ENCODE measurements at regions not wholly inside any gene's neighbourhood (a gene's known extent, or its start where the extent isn't known, plus 50 kb on each side); places are given as distances from the start of the nearest gene placed in this dataset.

DNA sequence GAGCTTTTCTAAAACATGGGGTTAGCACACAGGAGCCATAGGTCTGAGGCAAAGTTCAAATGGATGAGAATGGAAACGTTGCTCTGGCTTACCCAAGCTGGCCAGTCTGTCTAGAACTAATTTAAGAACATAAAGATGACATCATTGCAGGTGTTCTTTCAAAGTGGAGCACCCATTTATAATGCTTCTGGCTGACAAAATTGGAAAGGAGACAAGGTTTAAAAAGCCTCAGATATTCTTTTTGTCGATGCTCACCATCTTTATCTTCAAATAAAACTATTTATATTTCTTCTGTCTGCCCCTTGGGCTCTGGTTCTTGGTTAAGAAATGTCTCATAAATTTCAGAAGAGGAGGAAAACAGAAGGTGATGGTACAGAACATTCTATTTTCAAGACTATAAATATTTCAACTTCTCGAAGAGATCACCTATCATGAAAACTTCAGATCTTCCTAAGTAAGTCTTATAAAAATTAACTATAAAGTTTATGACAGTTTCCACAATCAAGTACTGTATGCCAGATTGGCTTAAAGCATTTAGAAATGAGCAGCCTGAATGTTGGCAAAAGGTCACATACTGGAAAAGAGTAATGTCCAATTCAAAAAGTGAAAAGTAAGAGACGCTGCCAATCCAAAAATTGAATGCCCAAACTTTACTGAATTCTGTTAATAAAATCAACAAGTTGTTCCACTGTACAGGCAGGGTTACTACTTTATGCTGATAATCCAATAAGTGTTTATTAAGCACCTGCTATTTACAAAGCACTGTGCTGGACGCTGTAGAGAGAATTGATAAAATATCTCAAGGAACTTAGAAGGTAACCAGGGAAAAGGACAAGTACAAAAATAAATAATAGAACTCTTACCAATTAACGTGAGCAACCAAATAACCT is 92.0 kb downstream of the ETS2 start:
- no peak for DNase-seq

DNA sequence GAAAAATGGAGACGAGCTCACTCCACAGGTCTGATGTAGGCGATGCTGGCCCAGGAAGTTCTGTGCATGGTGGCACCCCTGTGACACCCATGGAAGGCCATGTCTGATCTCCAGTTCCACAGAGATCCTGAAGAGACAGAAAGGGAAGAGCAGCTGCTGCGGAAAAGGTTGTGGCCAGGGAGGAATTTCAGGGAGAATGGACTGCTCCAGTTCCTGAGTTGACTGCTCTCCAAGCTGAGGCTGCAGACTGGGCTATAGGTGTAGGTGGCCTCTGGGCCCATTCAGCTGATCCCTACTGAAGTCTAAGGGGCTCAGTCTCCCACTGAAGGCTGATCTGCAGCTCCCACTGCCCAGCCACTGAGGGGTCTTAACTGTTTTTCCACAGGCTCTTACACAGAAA is 89.2 kb downstream of the ETS2 start:
- DNase-seq: no peak

DNA sequence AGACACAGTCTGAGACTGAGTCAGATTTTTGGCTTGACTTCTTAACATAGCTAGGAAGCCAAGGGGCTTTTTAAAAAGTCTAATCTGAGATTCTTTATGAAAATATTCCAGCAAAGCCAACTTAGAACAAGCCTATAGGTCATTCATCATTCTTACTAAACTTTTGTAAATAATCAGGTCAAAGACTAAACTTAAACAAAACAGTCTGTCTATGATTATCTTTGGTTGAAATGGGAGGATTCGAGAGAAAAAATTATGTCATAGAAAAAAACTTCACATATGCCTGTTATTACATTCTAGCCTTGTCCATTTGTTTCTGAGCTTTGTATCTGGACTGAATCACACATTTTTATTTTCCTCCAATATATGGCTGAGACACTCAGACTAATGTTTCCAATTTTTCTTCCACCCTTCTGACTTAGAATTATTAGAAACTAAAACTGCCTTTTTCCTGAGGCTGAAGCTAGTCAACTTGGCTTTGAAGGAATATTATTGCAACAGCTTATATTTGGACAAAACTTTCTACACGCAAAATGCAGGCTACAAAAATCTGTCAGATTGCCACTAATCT is 83.3 kb downstream of the ETS2 start:
- no peak for DNase-seq

DNA sequence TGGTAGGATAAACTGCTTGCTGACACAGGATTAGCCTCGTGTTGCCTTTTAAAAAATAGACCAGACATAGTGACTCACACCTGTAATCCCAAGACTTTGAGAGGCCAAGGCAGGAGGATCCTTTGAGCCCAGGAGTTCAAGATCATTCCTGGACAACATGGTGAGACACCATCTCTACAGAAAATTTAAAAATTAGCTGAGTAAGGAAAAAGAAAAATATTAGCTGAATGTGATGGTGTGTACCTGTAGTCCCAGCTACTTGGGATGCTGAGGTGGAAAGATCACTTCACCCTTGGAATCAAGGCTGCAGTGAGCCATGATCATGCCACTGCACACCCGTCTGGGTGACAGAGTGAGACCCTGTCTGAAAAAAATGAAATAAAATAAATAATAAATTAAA is 82.0 kb downstream of the ETS2 start:
- no peak for DNase-seq

DNA sequence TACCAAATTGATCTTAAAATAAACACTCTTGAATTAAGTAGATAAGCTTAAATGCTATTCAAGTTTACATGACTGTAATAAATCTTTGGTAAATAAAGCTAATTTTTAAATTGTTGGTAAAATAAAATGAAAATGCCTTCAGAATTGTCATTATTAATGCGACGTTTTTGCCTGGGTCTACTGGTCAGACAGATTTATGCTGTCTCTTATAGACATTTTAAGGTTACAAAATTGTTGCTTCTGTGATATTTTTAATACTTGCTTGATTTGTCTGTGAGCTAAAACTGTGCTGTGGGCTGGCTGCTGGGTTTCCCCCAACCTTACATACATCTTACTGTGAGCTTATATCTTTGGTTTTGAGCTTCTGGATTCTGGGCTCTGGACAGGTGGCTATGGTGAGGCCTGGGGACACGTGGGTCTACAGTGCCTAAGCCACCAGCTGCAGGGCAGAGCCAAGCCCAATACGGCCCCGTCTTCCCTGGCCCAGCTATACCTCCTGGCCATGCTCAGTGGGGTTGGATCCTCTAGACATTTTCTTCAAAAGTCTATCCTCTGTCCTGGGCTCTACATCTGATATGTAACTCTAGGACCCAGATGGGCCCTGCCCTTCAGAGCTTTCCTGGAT is 81.4 kb downstream of the ETS2 start:
- no peak for DNase-seq

DNA sequence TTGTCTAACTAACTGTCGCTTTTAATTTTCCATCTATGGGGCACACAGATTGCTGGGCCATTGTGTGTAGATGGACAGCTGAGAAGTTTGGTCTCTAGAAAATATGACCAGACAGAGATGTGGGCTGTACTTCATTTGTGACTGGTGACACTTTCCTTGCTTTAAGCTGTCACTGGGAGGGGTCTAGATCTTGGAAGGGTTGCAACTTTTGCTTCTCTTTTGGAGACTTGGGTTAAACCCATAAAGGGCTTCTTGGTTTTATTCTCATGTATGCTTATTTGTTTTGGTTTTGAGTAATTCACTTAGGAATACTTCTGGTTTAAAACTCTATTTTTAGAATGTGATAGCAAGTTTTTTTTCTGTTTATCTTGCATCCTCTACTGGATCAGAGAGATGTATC is 80.2 kb downstream of the ETS2 start:
- no peak for DNase-seq

DNA sequence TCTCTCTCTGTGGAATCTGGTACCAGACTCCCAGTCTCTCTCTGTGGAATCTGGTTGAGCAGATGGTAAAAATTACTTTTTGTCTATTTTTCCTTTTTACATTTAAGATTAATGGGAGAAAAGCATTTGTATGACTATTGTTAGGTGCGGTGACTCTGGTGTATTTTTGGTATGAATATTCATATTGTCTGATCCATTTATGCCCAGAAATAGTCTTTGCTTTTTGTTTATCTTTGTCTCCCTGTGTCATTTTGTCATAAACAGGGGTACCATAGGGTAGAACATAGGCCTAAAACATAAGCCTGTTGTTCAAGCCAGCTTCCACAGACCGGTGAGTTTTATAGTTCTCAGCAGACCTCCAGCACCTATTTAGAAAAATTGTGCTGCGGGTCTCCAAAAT is 78.7 kb downstream of the ETS2 start:
- no peak for DNase-seq

DNA sequence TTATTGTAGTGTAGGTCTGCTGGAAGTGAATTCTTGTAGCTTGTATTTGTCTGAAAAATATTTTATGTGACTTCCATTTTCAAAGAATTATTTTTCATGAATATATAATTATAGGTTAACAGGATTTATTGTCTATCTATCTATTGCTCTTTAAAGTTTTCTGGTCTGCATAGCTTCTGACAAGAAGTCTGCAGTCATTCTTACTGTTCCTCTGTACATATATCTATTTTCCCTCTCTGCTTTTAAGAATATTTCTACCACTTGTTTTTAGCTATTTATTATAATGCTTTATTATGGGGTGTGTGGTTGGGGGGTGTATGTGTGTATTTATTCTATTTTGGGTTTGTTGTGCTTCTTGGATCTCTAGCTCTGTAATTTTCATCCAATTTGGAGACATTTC is 77.4 kb downstream of the ETS2 start:
- no peak for DNase-seq

DNA sequence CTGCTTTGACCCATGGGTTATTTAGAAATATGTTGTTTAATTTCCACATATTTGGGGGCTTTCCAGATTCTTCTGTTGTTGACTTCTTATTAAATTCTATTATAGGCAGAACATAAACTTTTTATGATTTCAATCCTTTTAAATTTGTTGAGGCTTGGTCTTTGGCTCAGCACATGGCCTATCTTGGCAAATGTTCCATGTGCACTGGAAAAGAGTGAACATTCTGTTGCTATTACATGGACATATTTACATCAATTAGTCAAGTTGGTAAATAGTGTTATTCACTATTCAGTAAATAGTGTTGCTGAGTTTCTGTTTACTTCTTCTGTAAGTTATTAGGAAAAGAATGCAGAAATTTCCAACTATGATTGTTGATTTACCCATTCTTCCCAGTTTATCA is 75.4 kb downstream of the ETS2 start:
- DNase-seq: no peak

DNA sequence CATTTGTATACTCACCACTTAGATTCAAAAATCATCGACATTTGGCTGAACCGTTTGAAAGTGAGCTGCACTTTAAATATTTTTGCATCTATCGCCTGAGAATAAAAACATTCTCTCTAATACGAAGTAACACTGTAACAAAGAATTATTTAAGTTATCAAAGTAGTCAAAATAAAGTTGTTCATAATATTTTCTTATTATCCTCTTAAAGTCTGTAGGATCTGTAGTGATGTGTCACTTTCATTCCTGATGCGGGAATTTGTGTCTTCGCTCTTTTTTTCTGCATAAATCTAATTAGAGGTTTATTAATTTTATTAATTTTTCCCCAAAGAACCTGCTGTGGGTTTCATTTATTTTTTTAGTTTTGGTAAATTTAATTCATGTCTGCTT is 74.8 kb downstream of the ETS2 start:
- DNase-seq: no peak

DNA sequence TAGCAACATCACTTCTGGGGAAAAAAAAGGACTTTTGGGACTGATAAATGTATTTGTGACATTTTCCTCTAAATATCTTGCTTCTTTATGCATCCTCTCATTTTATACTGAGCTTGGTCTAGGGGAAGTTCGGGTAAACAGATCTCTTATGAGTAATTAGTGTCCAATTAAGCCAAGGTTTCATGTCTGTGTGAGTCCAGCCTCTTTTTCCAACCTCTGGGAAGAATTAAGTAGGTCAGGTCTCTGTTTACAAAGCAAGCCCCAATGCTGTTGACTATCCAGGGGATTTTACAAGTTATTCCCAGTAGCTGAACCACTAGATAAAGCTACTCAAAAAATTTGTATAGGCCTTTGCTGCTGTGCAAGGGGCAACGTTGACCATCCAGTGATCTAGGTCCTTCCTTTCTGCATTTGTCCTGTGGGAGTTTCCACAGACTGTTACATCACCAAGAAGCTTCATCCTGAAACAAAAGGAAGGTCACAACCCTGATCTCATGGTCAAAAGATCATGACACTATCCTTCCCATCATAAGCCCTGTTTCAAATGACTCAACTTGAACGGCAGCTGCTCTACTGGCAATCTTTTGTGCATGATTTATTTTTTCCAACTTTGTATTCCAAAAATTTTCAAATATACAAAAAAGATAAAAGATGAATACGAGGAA is 74.3 kb downstream of the ETS2 start:
- no peak for DNase-seq

DNA sequence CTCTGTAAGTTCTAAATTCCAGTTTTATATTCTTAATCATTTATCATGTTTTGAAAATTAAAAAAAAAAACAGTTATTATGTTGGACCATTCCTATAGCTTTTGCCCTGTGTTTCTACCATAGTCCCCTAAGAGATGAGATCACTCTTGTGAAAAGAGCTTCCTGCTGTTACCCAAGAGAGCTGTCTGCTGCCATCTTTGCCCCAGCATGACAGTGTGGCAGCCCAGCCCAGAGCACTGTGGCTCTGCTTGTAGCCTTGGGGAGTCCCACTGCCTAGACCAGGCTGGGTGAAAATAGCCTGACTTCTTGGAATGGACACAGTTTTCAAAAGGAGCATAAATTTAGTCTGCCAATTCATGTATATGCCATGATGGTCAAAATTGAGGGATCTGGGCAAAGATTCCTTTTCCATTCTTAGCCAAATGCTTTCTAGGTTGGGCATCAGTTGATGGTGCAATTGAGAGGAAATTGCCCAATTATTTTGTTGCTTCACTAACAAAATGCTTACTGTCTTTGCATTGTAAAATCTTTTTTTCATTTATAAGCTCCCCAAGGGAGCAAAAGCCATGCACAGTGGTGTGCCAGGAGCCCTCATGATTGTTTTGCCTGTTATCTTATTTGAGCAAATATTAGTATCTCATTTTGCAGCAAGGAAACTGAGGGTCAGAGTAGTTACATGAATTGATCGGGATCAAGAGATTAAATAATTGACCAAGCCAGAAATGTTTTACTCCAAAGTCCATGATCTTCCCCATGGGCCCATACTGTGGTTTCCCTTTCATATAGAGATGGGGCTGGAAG is 72.8 kb downstream of the ETS2 start:
- no peak for DNase-seq

DNA sequence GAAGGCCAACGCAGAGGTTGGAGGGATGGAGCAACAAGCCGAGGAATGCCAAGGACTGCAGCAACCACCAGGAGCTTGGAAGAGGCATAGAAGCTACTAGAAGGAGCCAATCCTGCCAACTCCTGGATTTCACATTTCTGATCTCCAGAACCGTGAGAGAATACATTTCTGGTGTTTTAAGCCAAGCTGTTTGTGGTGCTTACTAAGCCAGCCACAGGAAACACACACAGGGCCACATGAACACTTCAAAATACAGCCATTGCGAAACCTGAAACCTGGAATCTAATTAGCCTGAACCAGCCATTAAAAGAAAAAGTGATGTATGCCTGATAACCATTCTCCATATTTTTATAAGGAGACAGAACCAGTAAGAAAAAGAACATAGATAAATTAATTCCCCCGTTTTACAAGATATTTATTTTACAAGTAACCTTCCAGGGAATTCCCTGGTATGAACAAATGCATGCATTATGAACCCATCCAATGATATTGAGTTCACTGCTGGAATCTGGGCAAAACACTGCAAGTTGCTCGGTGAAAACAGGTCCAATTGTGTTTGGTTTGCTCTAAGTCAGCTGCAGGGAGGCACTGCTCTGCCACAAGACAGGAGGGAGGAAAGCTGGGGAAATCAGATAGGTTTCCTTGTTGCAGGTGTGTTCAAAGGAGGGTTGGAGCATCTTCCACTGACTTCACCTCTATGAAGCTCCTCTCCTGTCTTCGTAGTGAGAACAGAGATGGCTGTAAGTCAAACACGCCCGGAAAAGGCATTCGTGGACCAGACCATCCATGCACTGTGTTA is 70.2 kb downstream of the ETS2 start:
- no peak for DNase-seq
